AG09319 (cell line): ENCODE measurements at regions not wholly inside any gene's neighbourhood (a gene's known extent, or its start where the extent isn't known, plus 50 kb on each side); places are given as distances from the start of the nearest gene placed in this dataset.
"Not testable (repeated sequence)": the region's sequence is repeated elsewhere in the genome, so short reads cannot be mapped to it uniquely, and the experiment has no call there.

Experiments
- DNase-seq: peaks from one replicate; pipeline ENCODE4 v3.0.0-alpha.2; 2010; ENCODE audit warnings: low read depth; ENCODE audit errors: extremely low read depth
- TF ChIP-seq, protein P1 (sequence below): IDR thresholded peaks from 2 replicates; pipeline ENCODE4 v1.5.1; 2011; ENCODE audit warnings: low read depth, mild to moderate bottlenecking, inconsistent platforms, low read length, moderate library complexity

DNA sequence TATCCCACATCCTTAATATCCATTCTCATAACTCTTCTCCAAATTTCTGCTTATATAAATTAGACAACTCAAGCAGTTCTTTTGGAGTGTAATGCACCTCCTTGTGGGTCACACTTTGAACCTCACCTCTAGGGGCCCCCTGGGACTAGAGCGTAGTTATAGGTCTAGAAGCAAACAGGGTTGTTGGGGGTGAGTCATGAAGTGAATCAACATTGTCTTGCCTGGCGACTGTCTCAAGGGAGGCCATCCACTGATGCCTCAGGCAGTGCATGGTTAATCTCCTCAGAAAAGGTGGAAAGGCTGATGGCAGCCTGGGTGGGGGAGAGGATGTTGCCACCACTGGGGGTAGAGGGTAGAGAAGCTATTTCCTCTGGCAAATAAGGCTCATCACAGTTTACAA, 129.1 kb downstream of the TNFRSF21 start:
- TF ChIP-seq, protein P1, sequence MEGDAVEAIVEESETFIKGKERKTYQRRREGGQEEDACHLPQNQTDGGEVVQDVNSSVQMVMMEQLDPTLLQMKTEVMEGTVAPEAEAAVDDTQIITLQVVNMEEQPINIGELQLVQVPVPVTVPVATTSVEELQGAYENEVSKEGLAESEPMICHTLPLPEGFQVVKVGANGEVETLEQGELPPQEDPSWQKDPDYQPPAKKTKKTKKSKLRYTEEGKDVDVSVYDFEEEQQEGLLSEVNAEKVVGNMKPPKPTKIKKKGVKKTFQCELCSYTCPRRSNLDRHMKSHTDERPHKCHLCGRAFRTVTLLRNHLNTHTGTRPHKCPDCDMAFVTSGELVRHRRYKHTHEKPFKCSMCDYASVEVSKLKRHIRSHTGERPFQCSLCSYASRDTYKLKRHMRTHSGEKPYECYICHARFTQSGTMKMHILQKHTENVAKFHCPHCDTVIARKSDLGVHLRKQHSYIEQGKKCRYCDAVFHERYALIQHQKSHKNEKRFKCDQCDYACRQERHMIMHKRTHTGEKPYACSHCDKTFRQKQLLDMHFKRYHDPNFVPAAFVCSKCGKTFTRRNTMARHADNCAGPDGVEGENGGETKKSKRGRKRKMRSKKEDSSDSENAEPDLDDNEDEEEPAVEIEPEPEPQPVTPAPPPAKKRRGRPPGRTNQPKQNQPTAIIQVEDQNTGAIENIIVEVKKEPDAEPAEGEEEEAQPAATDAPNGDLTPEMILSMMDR, result no peak
- DNase-seq, result no peak

- no peak for DNase-seq
- TF ChIP-seq, protein P1, result no peak
Observed at GRCh38 chr6:47179286-47179685, 130.4 kb downstream of the TNFRSF21 start.

DNA sequence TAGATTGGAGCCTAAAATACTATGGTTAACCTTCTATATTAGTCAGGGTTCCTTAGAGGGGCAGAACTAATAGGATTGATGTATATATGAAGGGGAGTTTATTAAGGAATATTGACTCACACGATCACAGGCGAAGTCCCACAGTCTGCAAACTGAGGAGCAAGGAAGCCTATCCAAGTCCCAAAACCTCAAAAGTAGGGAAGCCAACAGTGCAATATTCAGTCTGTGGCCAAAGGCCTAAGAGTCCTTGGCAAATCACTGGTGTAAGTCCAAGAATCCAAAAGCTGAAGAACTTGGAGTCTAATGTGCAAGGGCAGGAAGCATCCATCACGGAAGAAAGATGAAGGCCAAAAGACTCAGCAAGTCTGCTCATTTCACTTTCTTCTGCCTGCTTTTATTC, 133.5 kb upstream of the ADGRF1 start:
- TF ChIP-seq, protein P1, result no peak
- no peak for DNase-seq

DNA sequence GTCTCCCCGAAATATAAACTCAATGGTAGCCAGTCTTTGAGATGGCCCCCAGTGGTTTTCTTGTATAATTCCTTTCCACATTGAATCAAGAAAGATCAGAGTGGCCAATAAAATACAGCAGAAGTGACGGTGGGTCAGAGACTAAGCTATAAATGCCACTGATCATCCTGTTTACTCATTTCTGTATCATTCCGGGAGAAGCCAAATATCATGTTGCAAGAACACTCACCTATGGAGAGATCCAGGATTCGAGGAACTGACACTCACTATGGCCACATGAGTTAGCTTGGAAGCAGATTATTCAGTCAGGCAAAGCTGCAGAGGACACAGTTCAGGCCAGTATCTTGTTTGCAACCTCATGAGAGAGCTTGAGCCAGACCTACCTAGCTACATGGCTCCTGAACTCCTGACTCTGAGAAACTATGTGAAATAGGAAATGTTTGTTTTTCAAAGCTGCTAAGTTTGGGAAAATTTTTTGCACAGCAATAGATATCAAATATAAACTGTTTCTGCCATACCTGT, 132.4 kb upstream of the ADGRF1 start:
- TF ChIP-seq, protein P1, result no peak
- DNase-seq, result no peak

- not testable (repeated sequence) for DNase-seq
Observed at GRCh38 chr6:47174063-47174462, 131.9 kb upstream of the ADGRF1 start.

DNA sequence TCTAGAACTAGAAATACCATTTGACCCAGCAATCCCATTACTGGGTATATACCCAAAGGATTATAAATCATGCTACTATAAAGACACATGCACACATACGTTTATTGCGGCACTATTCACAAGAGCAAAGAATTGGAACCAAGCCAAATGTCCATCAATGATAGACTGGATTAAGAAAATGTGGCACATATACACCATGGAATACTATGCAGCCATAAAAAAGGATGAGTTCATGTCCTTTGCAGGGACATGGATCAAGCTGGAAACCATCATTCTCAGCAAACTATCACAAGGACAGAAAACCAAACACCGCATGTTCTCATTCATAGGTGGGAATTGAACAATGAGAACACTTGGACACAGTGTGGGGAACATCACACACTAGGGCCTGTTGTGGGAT, 131.0 kb upstream of the ADGRF1 start:
- not testable (repeated sequence) for DNase-seq

GRCh38 chr6:47170617-47170947, 128.4 kb upstream of the ADGRF1 start:
- TF ChIP-seq, protein P1, result no peak

GRCh38 chr6:47169785-47170616, 127.9 kb upstream of the ADGRF1 start:
- DNase-seq, result no peak
- TF ChIP-seq, protein P1, result no peak

More at GRCh38 chr6:47170617-47170947, 128.4 kb upstream of the ADGRF1 start:
- no peak for DNase-seq
